Parathyroid adenoma (tissue), 2 donors: ENCODE measurements at regions not wholly inside any gene's neighbourhood (a gene's known extent, or its start where the extent isn't known, plus 50 kb on each side); places are given as distances from the start of the nearest gene placed in this dataset.

Experiments
- H2AFZ ChIP-seq: fragments of 300-600 bp; sonication (generic); one replicate; pipeline ENCODE4 v1.7.0; 2017; ENCODE audit warnings: antibody characterized with exemption, mild to moderate bottlenecking
- H3K27ac ChIP-seq: fragments of 300-600 bp; sonication (generic); one replicate; pipeline ENCODE4 v1.7.0; 2017
- H3K27me3 ChIP-seq: fragments of 300-600 bp; sonication (generic); one replicate; pipeline ENCODE4 v1.7.0; 2017; ENCODE audit warnings: low read length; ENCODE audit not compliant: control insufficient read depth, insufficient read depth
- H3K36me3 ChIP-seq: fragments of 300-600 bp; sonication (generic); one replicate; pipeline ENCODE4 v1.7.0; 2017; ENCODE audit warnings: low read length; ENCODE audit not compliant: control insufficient read depth, insufficient read depth
- H3K4me1 ChIP-seq: fragments of 300-600 bp; sonication (generic); one replicate; pipeline ENCODE4 v1.7.0; 2017; ENCODE audit warnings: control low read depth
- H3K4me2 ChIP-seq: fragments of 300-600 bp; sonication (generic); one replicate; pipeline ENCODE4 v1.7.0; 2017; ENCODE audit warnings: low read length
- H3K4me3 ChIP-seq: fragments of 300-600 bp; sonication (generic); one replicate; pipeline ENCODE4 v1.7.0; 2017; ENCODE audit warnings: low read depth, low read length
- H3K79me2 ChIP-seq: fragments of 300-600 bp; sonication (generic); one replicate; pipeline ENCODE4 v1.7.0; 2017; ENCODE audit warnings: control low read depth
- H3K9ac ChIP-seq: fragments of 300-600 bp; sonication (generic); one replicate; pipeline ENCODE4 v1.7.0; 2017; ENCODE audit warnings: mild to moderate bottlenecking
- H3K9me3 ChIP-seq: fragments of 300-600 bp; sonication (generic); one replicate; pipeline ENCODE4 v1.7.0; 2017; ENCODE audit warnings: low read length; ENCODE audit not compliant: control insufficient read depth
- TF ChIP-seq, protein P1 (sequence below): fragments of 300-600 bp; sonication (generic); IDR thresholded peaks from one replicate; pipeline ENCODE4 v1.7.0; 2017; ENCODE audit warnings: antibody characterized with exemption, mild to moderate bottlenecking
- donor health status: primary hyperparathyroidism.

- H2AFZ ChIP-seq = no peak overlapping the region
Observed at GRCh38 chr21:14321042-14321441, 61.9 kb downstream of the HSPA13 start.

DNA sequence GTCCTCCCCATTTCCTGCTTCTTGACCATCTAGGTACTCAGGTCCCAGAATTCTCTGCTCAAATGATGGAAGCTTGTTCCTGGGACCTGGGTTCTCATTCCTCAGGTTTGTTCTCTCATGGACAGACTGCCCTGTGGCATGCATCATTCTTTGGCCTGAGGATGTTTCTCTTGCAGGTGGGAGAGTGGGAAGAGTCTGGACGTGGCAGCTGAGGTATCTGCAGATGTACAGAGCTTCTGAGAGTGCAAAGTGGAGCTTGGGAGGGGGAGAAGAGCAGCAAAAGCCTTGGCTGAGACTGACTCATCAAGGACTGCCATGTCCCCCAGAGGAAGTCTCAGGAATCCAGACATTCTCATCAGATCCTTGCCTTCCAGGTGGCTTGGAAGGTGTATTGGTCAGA is 63.1 kb downstream of the HSPA13 start:
- Histone ChIP-seq H3K27ac (no peak overlapping the region), H3K27me3 (no peaks in the 10 kb centered on the region), H3K79me2 (no peaks in the 10 kb centered on the region), H3K4me3 (no peak overlapping the region), H3K4me1 (no peaks in the 10 kb centered on the region), H3K36me3 (no peaks in the 10 kb centered on the region), H3K4me2 (no peak overlapping the region), H3K9me3 (no peaks in the 10 kb centered on the region), H3K9ac (no peak overlapping the region), H2AFZ (no peak overlapping the region)
- TF ChIP-seq, protein P1, sequence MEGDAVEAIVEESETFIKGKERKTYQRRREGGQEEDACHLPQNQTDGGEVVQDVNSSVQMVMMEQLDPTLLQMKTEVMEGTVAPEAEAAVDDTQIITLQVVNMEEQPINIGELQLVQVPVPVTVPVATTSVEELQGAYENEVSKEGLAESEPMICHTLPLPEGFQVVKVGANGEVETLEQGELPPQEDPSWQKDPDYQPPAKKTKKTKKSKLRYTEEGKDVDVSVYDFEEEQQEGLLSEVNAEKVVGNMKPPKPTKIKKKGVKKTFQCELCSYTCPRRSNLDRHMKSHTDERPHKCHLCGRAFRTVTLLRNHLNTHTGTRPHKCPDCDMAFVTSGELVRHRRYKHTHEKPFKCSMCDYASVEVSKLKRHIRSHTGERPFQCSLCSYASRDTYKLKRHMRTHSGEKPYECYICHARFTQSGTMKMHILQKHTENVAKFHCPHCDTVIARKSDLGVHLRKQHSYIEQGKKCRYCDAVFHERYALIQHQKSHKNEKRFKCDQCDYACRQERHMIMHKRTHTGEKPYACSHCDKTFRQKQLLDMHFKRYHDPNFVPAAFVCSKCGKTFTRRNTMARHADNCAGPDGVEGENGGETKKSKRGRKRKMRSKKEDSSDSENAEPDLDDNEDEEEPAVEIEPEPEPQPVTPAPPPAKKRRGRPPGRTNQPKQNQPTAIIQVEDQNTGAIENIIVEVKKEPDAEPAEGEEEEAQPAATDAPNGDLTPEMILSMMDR = no peak

More at GRCh38 chr21:14321042-14321441, 61.9 kb downstream of the HSPA13 start:
- Histone ChIP-seq H3K4me1 (no peaks in the 10 kb centered on the region), H3K79me2 (no peaks in the 10 kb centered on the region), H3K9me3 (no peaks in the 10 kb centered on the region), H3K27me3 (no peaks in the 10 kb centered on the region), H3K9ac (no peak overlapping the region), H3K4me2 (no peak overlapping the region), H3K27ac (no peak overlapping the region), H3K36me3 (no peaks in the 10 kb centered on the region), H3K4me3 (no peak overlapping the region)
- TF ChIP-seq, protein P1 = no peak

GRCh38 chr21:14318578-14318977 is 64.4 kb downstream of the HSPA13 start:
- Histone ChIP-seq H3K9ac (no peak overlapping the region), H3K36me3 (no peaks in the 10 kb centered on the region), H2AFZ (no peak overlapping the region), H3K9me3 (no peaks in the 10 kb centered on the region), H3K27me3 (no peaks in the 10 kb centered on the region), H3K79me2 (no peaks in the 10 kb centered on the region), H3K4me2 (no peak overlapping the region), H3K4me3 (no peak overlapping the region), H3K27ac (no peak overlapping the region), H3K4me1 (no peaks in the 10 kb centered on the region)
- TF ChIP-seq, protein P1 = no peak

GRCh38 chr21:14317507-14317906 is 65.4 kb downstream of the HSPA13 start:
- Histone ChIP-seq H3K79me2 (no peaks in the 10 kb centered on the region), H3K27me3 (no peaks in the 10 kb centered on the region), H3K4me3 (no peak overlapping the region), H3K9me3 (no peaks in the 10 kb centered on the region), H3K27ac (no peak overlapping the region), H3K4me2 (no peak overlapping the region), H2AFZ (no peak overlapping the region), H3K4me1 (no peaks in the 10 kb centered on the region), H3K9ac (no peak overlapping the region), H3K36me3 (no peaks in the 10 kb centered on the region)
- TF ChIP-seq, protein P1 = no peak

DNA sequence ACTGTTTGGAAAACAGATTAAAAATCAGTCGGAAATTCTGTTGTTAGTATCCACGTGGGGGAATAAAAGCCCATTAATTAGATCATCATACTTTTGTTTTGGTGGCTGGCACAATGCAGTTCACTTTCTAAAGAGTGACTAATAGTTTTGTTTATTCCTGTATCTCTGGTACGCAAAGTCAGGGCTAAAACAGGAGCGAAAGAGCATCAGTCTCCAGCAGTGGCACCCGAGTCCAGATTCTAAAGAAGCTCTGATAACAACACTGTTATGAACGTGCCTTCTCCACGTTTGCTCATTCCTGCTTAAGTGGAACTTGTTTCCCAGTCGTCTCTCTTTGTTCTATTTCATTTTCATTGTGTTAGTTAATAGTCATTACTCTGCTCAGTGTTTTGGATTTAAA is 69.6 kb downstream of the HSPA13 start:
- H3K36me3 ChIP-seq = no peaks in the 10 kb centered on the region
- no peaks in the 10 kb centered on the region for H3K79me2 ChIP-seq
- no peaks in the 10 kb centered on the region for H3K9me3 ChIP-seq
- H3K4me1 ChIP-seq = no peaks in the 10 kb centered on the region
- no peak overlapping the region for H3K27ac ChIP-seq
- no peaks in the 10 kb centered on the region for H3K27me3 ChIP-seq
- H3K9ac ChIP-seq = no peak overlapping the region
- TF ChIP-seq, protein P1 = no peak
- no peak overlapping the region for H2AFZ ChIP-seq
- H3K4me2 ChIP-seq = no peak overlapping the region
- H3K4me3 ChIP-seq = no peak overlapping the region
